Osteoblast (primary cell): ENCODE measurements at regions not wholly inside any gene's neighbourhood (a gene's known extent, or its start where the extent isn't known, plus 50 kb on each side); places are given as distances from the start of the nearest gene placed in this dataset.

Source experiments
- DNase-seq: peaks from one replicate; pipeline ENCODE4 v3.0.0; 2011; ENCODE audit warnings: low spot score, mixed read lengths; ENCODE audit not compliant: insufficient read length; ENCODE audit errors: missing footprints
- H2AFZ ChIP-seq: 2 replicates; pipeline ENCODE4 v1.6.0; 2011; ENCODE audit warnings: mild to moderate bottlenecking, low read length
- H3K27ac ChIP-seq: 2 replicates; pipeline ENCODE4 v1.5.1; 2011; ENCODE audit warnings: mild to moderate bottlenecking, low read depth, low read length, moderate library complexity
- H3K27me3 ChIP-seq: 2 replicates; pipeline ENCODE4 v1.6.0; 2012; ENCODE audit warnings: mild to moderate bottlenecking, control low read depth, inconsistent platforms, low read length, moderate library complexity; ENCODE audit not compliant: insufficient read depth
- H3K36me3 ChIP-seq: 2 replicates; pipeline ENCODE4 v1.5.1; 2011; ENCODE audit warnings: mild to moderate bottlenecking, low read length, control low read depth, moderate library complexity; ENCODE audit not compliant: insufficient read depth
- H3K4me1 ChIP-seq: 2 replicates; pipeline ENCODE4 v1.5.1; 2011; ENCODE audit warnings: mild to moderate bottlenecking, low read length, control low read depth, moderate library complexity; ENCODE audit not compliant: insufficient read depth
- H3K4me2 ChIP-seq: 2 replicates; pipeline ENCODE4 v1.6.0; 2011; ENCODE audit warnings: mild to moderate bottlenecking, low read length; ENCODE audit not compliant: insufficient read depth
- H3K4me3 ChIP-seq: fragments of 200-600 bp; sonication (generic); 3 replicates; pipeline ENCODE4 v1.5.1; 2012; ENCODE audit warnings: mild to moderate bottlenecking, low read length, inconsistent platforms; ENCODE audit not compliant: insufficient read depth
- H3K79me2 ChIP-seq: 2 replicates; pipeline ENCODE4 v1.6.0; 2012; ENCODE audit warnings: mild to moderate bottlenecking, low read length, control low read depth, inconsistent platforms; ENCODE audit not compliant: insufficient read depth
- H3K9me3 ChIP-seq: 2 replicates; pipeline ENCODE4 v1.5.1; 2011; ENCODE audit warnings: low read depth, low read length, control low read depth
- H4K20me1 ChIP-seq: 2 replicates; pipeline ENCODE4 v1.6.0; 2012; ENCODE audit warnings: mild to moderate bottlenecking, low read length, control low read depth; ENCODE audit not compliant: insufficient read depth
- TF ChIP-seq, protein P1 (sequence below): IDR thresholded peaks from 2 replicates; pipeline ENCODE4 v1.5.1; 2011; ENCODE audit warnings: mild to moderate bottlenecking, low read depth, low read length, moderate library complexity; ENCODE audit errors: extremely low read depth

- Histone ChIP-seq H3K9me3 (peaks cover 3% of the 10 kb centered on the region), H2AFZ (no peak overlapping the region), H3K79me2 (no peaks in the 10 kb centered on the region), H3K4me1 (no peaks in the 10 kb centered on the region), H4K20me1 (no peaks in the 10 kb centered on the region), H3K36me3 (no peaks in the 10 kb centered on the region), H3K27ac (no peak overlapping the region), H3K4me3 (no peak overlapping the region), H3K4me2 (no peak overlapping the region), H3K27me3 (no peaks in the 10 kb centered on the region)
- no peak for DNase-seq
- TF ChIP-seq, protein P1, sequence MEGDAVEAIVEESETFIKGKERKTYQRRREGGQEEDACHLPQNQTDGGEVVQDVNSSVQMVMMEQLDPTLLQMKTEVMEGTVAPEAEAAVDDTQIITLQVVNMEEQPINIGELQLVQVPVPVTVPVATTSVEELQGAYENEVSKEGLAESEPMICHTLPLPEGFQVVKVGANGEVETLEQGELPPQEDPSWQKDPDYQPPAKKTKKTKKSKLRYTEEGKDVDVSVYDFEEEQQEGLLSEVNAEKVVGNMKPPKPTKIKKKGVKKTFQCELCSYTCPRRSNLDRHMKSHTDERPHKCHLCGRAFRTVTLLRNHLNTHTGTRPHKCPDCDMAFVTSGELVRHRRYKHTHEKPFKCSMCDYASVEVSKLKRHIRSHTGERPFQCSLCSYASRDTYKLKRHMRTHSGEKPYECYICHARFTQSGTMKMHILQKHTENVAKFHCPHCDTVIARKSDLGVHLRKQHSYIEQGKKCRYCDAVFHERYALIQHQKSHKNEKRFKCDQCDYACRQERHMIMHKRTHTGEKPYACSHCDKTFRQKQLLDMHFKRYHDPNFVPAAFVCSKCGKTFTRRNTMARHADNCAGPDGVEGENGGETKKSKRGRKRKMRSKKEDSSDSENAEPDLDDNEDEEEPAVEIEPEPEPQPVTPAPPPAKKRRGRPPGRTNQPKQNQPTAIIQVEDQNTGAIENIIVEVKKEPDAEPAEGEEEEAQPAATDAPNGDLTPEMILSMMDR = no peak
Observed at GRCh38 chr12:30473274-30473673, 222.4 kb downstream of the IPO8 start.

- Histone ChIP-seq H3K9me3 (peaks cover 3% of the 10 kb centered on the region), H2AFZ (no peak overlapping the region), H3K36me3 (no peaks in the 10 kb centered on the region), H4K20me1 (no peaks in the 10 kb centered on the region), H3K4me1 (no peaks in the 10 kb centered on the region), H3K27ac (no peak overlapping the region), H3K79me2 (no peaks in the 10 kb centered on the region), H3K4me2 (no peak overlapping the region), H3K4me3 (no peak overlapping the region), H3K27me3 (no peaks in the 10 kb centered on the region)
- no peak for DNase-seq
- TF ChIP-seq, protein P1 = no peak
Observed at GRCh38 chr12:30466093-30466585, 229.5 kb downstream of the IPO8 start.

DNA sequence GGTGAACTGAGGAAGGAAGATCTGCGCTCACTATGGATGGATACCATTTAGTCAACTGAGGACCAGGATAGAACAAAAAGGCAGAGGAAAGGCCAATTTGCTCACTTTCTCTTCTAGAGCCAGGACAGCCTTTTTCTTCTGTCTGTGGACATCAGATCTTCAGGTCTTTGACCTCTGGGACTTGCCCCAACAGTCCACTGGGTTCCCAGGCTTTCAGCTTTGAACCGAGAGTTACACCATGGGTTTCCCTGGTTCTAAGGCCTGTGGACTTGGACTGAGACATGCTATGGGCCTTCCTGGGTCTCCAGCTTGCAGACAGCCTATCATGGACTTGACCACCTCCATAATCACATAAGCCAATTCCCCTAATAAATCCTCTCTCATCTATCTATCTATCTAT is 232.0 kb downstream of the IPO8 start:
- no peak for DNase-seq
- no peaks in the 10 kb centered on the region for H3K27me3 ChIP-seq
- no peaks in the 10 kb centered on the region for H3K4me1 ChIP-seq
- no peaks in the 10 kb centered on the region for H3K79me2 ChIP-seq
- no peak overlapping the region for H3K4me3 ChIP-seq
- no peak overlapping the region for H3K4me2 ChIP-seq
- no peaks in the 10 kb centered on the region for H4K20me1 ChIP-seq
- no peak overlapping the region for H2AFZ ChIP-seq
- no peaks in the 10 kb centered on the region for H3K36me3 ChIP-seq
- no peaks in the 10 kb centered on the region for H3K9me3 ChIP-seq
- TF ChIP-seq, protein P1 = no peak
- no peak overlapping the region for H3K27ac ChIP-seq

DNA sequence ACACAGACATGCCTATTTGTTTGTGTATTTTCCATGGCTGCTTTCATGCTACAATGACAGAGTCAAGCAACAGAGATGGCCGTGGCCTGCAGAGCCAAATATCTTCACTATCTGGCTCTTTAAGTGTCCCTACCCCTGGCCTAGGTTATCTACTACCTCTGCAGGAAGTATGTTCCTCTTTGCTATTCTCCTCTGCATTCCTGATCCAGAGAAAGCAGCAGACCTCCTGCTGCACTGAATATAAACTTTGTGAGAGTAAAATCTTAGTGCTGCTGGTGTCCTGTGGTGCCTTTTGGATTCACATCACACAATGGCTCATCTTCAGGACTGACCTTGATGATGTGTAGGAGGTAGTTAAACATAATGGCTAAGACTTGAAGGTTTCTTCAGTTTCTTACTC is 233.4 kb downstream of the IPO8 start:
- Histone ChIP-seq H3K4me2 (no peak overlapping the region), H3K27ac (no peak overlapping the region), H4K20me1 (no peaks in the 10 kb centered on the region), H3K9me3 (no peaks in the 10 kb centered on the region), H3K36me3 (no peaks in the 10 kb centered on the region), H3K79me2 (no peaks in the 10 kb centered on the region), H3K4me3 (no peak overlapping the region), H3K27me3 (no peaks in the 10 kb centered on the region), H2AFZ (no peak overlapping the region), H3K4me1 (peaks cover 3% of the 10 kb centered on the region)
- TF ChIP-seq, protein P1 = no peak
- no peak for DNase-seq
